Uterus (tissue), 2 donors: ENCODE measurements at regions not wholly inside any gene's neighbourhood (a gene's known extent, or its start where the extent isn't known, plus 50 kb on each side); places are given as distances from the start of the nearest gene placed in this dataset.

ENCODE experiments used
- CTCF ChIP-seq, 4 experiments: fragments of 200-600 bp in 2 of 4; fragments of 450-650 bp in 2 of 4; sonication (generic) in 2 of 4; IDR thresholded peaks; one replicate each; pipeline ENCODE4 v1.5.1; 2016 to 2019; ENCODE audit warnings: antibody characterized with exemption in 4 of 4, mild to moderate bottlenecking in 2 of 4, moderate library complexity in 1 of 4
- POLR2A ChIP-seq, 2 donors: fragments of 450-650 bp; IDR thresholded peaks; one replicate each; pipeline ENCODE4 v1.6.1; 2016; ENCODE audit warnings: antibody characterized with exemption in 2 of 2, mild to moderate bottlenecking in 1 of 2, moderate library complexity in 1 of 2

- TF ChIP-seq CTCF (IDR thresholded peaks at IDR 0.05), result no peak
- TF ChIP-seq POLR2A (IDR thresholded peaks at IDR 0.05), result no peak
Measured at GRCh38 chrX:125444659-125445058, 125.0 kb downstream of the TEX13C start.
